WTC11 (cell line): ENCODE measurements at regions not wholly inside any gene's neighbourhood (a gene's known extent, or its start where the extent isn't known, plus 50 kb on each side); places are given as distances from the start of the nearest gene placed in this dataset.

ENCODE experiments used
- ATAC-seq: fragments of 200-7000 bp; cut with Tn5 transposase; 2 replicates; pipeline ENCODE4 v1.10.0; 2021; ENCODE audit warnings: mild to moderate bottlenecking, moderate library complexity
- CTCF ChIA-PET: fragments of 300-600 bp; sonication (Branson Sonifier 250); formaldehyde crosslinking; loops from one replicate; lab custom pipeline; 2021; ENCODE audit warnings: antibody characterized with exemption; lab: Charles Lee
- POLR2A ChIA-PET: fragments of 350-600 bp; sonication (Branson Sonifier 250); formaldehyde crosslinking; loops from one replicate; lab custom pipeline; 2021; ENCODE audit warnings: antibody characterized with exemption; lab: Charles Lee
- DNase-seq: peaks from one replicate; pipeline ENCODE4 v3.0.0; 2021; ENCODE audit warnings: low spot score
- H3K27ac Mint-ChIP-seq: 2 replicates; pipeline ENCODE4 v1.8.0; 2021; ENCODE audit warnings: mixed read lengths
- H3K27me3 Mint-ChIP-seq: 2 replicates; pipeline ENCODE4 v1.8.0; 2021; ENCODE audit warnings: low read depth, mild to moderate bottlenecking, moderate library complexity, mixed read lengths
- H3K36me3 Mint-ChIP-seq: 2 replicates; pipeline ENCODE4 v1.8.0; 2021; ENCODE audit warnings: mixed read lengths
- H3K4me1 Mint-ChIP-seq: 2 replicates; pipeline ENCODE4 v1.8.0; 2022; ENCODE audit warnings: mixed read lengths
- H3K4me3 Mint-ChIP-seq: 2 replicates; pipeline ENCODE4 v1.8.0; 2021; ENCODE audit warnings: mild to moderate bottlenecking, moderate library complexity, mixed read lengths
- H3K9me3 Mint-ChIP-seq: 2 replicates; pipeline ENCODE4 v1.8.0; 2021; ENCODE audit warnings: mixed read lengths
- ATF6 ChIP-seq: sonication (generic); formaldehyde crosslinking; IDR thresholded peaks from 2 replicates; pipeline ENCODE4 v1.8.1; 2023; ENCODE audit warnings: mild to moderate bottlenecking, missing genetic modification reagents
- CREM ChIP-seq: sonication (generic); formaldehyde crosslinking; IDR thresholded peaks from 2 replicates; pipeline ENCODE4 v1.8.1; 2022; ENCODE audit warnings: mild to moderate bottlenecking, missing genetic modification reagents, moderate library complexity
- E2F4 ChIP-seq: sonication (generic); formaldehyde crosslinking; IDR thresholded peaks from 2 replicates; pipeline ENCODE4 v1.8.1; 2022; ENCODE audit warnings: low read depth, mild to moderate bottlenecking, moderate library complexity, missing genetic modification reagents, borderline replicate concordance
- FOXJ3 ChIP-seq: sonication (generic); formaldehyde crosslinking; IDR thresholded peaks from 2 replicates; pipeline ENCODE4 v1.9.0; 2021; ENCODE audit warnings: missing genetic modification reagents, mild to moderate bottlenecking, borderline replicate concordance
- GRHL2 ChIP-seq: fragments of 250-450 bp; sonication (Bioruptor Pico); IDR thresholded peaks from 2 replicates; pipeline ENCODE4 v1.8.0; 2022; ENCODE audit warnings: mild to moderate bottlenecking, moderate library complexity; ENCODE audit not compliant: insufficient replicate concordance, severe bottlenecking
- HMGXB4 ChIP-seq: sonication (generic); formaldehyde crosslinking; IDR thresholded peaks from 2 replicates; pipeline ENCODE4 v1.8.1; 2023; ENCODE audit warnings: mild to moderate bottlenecking, moderate library complexity, missing genetic modification reagents
- MAX ChIP-seq: sonication (generic); formaldehyde crosslinking; IDR thresholded peaks from 2 replicates; pipeline ENCODE4 v1.8.0; 2022; ENCODE audit warnings: mild to moderate bottlenecking, missing genetic modification reagents
- NFE2L1 ChIP-seq: sonication (generic); formaldehyde crosslinking; IDR thresholded peaks from 2 replicates; pipeline ENCODE4 v1.8.1; 2023; ENCODE audit warnings: missing genetic modification reagents
- RORB ChIP-seq: fragments of 250-450 bp; sonication (Bioruptor Pico); IDR thresholded peaks from 2 replicates; pipeline ENCODE4 v1.9.0; 2021; ENCODE audit warnings: mild to moderate bottlenecking
- SMAD4 ChIP-seq: sonication (generic); formaldehyde crosslinking; IDR thresholded peaks from 2 replicates; pipeline ENCODE4 v1.8.0; 2022; ENCODE audit warnings: mild to moderate bottlenecking, missing genetic modification reagents
- STAT6 ChIP-seq: sonication (generic); formaldehyde crosslinking; conservative IDR thresholded peaks from 2 replicates; pipeline ENCODE4 v1.8.1; 2023; ENCODE audit warnings: mild to moderate bottlenecking, low read depth, missing genetic modification reagents, moderate library complexity
- TCF7 ChIP-seq: sonication (generic); formaldehyde crosslinking; IDR thresholded peaks from 2 replicates; pipeline ENCODE4 v1.8.0; 2022; ENCODE audit warnings: mild to moderate bottlenecking, low read depth, missing genetic modification reagents, moderate library complexity
- ZBTB43 ChIP-seq: sonication (generic); formaldehyde crosslinking; IDR thresholded peaks from 2 replicates; pipeline ENCODE4 v1.8.1; 2023; ENCODE audit warnings: mild to moderate bottlenecking, missing genetic modification reagents
- ZNF138 ChIP-seq: sonication (generic); formaldehyde crosslinking; conservative IDR thresholded peaks from 2 replicates; pipeline ENCODE4 v1.8.1; 2022; ENCODE audit warnings: mild to moderate bottlenecking, moderate library complexity, missing genetic modification reagents
- ZNF671 ChIP-seq: fragments of 250-450 bp; sonication (Bioruptor Pico); IDR thresholded peaks from 2 replicates; pipeline ENCODE4 v1.8.0; 2021; ENCODE audit warnings: mild to moderate bottlenecking
- TF ChIP-seq, protein P1 (sequence below): fragments of 250-450 bp; sonication (Bioruptor Pico); IDR thresholded peaks from 2 replicates; pipeline ENCODE4 v2.1.2; 2022; ENCODE audit warnings: mild to moderate bottlenecking, moderate library complexity
- TF ChIP-seq, protein P2 (sequence below): fragments of 200-600 bp; IDR thresholded peaks from 2 replicates; pipeline ENCODE4 v1.8.0; 2022; ENCODE audit warnings: antibody characterized with exemption

GRCh38 chr12:131333136-131333535 is 377.8 kb upstream of the SFSWAP start (continued):
- no peak for TF ChIP-seq MAX (CRISPR knock-in tag)
- TF ChIP-seq ZBTB43 (CRISPR knock-in tag), result no peak
- TF ChIP-seq E2F4, result no peak
- TF ChIP-seq ZNF138 (CRISPR knock-in tag), result no peak
- TF ChIP-seq GRHL2 (CRISPR knock-in tag), result no peak
- TF ChIP-seq, protein P1, sequence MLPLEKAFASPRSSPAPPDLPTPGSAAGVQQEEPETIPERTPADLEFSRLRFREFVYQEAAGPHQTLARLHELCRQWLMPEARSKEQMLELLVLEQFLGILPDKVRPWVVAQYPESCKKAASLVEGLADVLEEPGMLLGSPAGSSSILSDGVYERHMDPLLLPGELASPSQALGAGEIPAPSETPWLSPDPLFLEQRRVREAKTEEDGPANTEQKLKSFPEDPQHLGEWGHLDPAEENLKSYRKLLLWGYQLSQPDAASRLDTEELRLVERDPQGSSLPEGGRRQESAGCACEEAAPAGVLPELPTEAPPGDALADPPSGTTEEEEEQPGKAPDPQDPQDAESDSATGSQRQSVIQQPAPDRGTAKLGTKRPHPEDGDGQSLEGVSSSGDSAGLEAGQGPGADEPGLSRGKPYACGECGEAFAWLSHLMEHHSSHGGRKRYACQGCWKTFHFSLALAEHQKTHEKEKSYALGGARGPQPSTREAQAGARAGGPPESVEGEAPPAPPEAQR (CRISPR knock-in tag), result no peak
- no peak for TF ChIP-seq NFE2L1 (CRISPR knock-in tag)

DNA sequence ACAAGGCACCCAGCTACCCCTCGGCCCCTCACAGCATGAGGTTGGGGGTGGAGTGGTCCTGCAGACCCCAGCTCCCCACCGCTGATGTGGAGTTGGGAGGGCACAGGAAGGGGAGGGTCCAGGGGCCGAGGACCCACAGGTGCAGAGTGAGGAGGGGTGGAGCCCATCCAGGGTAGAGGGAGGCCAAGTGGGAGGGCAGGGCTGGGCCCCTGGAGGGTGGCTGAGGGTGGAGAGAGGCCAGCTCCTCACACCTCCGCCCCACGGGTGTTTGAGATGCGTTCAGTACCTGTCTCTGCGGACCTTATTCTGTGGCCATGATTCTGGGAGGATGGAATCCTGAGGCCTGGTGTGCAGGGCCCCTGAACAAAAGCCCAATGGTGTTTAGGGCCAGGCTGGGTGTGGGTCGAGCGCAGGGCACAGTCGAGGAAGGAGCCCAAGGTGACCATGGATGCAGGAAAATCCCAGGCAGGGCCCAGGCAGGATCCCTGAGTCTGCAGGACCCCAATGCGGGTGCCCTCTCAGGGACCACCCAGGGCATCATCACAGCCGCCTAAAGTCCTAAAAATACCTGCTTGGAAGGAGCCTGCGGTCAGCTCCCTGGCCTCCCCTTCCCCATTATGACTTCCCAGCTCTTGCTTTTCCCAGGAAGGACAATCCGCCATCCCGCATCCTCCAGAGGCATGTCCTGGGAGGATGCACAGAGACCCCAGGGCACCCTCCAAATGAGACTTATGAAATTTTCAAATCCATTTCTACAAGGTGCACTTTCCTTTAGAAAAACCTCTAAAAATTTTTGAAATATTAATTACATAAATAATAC is 377.1 kb upstream of the SFSWAP start:
- Mint-ChIP-seq H3K4me1 (peaks cover 27% of the 10 kb centered on the region), H3K36me3 (peaks cover 8% of the 10 kb centered on the region; the same call in 1 of the 2 replicates), H3K4me3 (no peak overlapping the region), H3K9me3 (peaks cover 31% of the 10 kb centered on the region), H3K27me3 (peaks cover 9% of the 10 kb centered on the region), H3K27ac (no peak overlapping the region)
- ChIA-PET POLR2A (no interaction called here), CTCF (no interaction called here)
- TF ChIP-seq, protein P1 (CRISPR knock-in tag), result no peak
- no peak for TF ChIP-seq ZNF671 (CRISPR knock-in tag)
- TF ChIP-seq TCF7 (CRISPR knock-in tag), result no peak
- no peak for TF ChIP-seq HMGXB4 (CRISPR knock-in tag)
- no peak for TF ChIP-seq RORB
- no peak for TF ChIP-seq STAT6
- TF ChIP-seq, protein P2, sequence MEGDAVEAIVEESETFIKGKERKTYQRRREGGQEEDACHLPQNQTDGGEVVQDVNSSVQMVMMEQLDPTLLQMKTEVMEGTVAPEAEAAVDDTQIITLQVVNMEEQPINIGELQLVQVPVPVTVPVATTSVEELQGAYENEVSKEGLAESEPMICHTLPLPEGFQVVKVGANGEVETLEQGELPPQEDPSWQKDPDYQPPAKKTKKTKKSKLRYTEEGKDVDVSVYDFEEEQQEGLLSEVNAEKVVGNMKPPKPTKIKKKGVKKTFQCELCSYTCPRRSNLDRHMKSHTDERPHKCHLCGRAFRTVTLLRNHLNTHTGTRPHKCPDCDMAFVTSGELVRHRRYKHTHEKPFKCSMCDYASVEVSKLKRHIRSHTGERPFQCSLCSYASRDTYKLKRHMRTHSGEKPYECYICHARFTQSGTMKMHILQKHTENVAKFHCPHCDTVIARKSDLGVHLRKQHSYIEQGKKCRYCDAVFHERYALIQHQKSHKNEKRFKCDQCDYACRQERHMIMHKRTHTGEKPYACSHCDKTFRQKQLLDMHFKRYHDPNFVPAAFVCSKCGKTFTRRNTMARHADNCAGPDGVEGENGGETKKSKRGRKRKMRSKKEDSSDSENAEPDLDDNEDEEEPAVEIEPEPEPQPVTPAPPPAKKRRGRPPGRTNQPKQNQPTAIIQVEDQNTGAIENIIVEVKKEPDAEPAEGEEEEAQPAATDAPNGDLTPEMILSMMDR, result no peak
- no peak for TF ChIP-seq CREM (CRISPR knock-in tag)
- no peak for TF ChIP-seq SMAD4 (CRISPR knock-in tag)
- no peak for TF ChIP-seq ATF6 (CRISPR knock-in tag)
- no peak for TF ChIP-seq FOXJ3
- DNase-seq (no peak), ATAC-seq (no peak)
